GM18870 (cell line): ENCODE measurements at regions not wholly inside any gene's neighbourhood (a gene's known extent, or its start where the extent isn't known, plus 50 kb on each side); places are given as distances from the start of the nearest gene placed in this dataset.
"Not testable (repeated sequence)": the region's sequence is repeated elsewhere in the genome, so short reads cannot be mapped to it uniquely, and the experiment has no call there.

ENCODE experiments used
- ATAC-seq: cut with Tn5 transposase; IDR thresholded peaks from one replicate; pipeline ENCODE4 v1.9.1; 2021; ENCODE audit warnings: moderate library complexity; ENCODE audit not compliant: unreplicated experiment

- no peak for ATAC-seq
Measured at GRCh38 chr13:65532231-65532630, 1697.9 kb downstream of the PCDH9 start.

GRCh38 chr13:65530688-65531087 lies 1699.4 kb downstream of the PCDH9 start:
- no peak for ATAC-seq

- ATAC-seq, result no peak
Measured at GRCh38 chr13:65529541-65529940, 1700.6 kb downstream of the PCDH9 start.

- ATAC-seq, result no peak
Measured at GRCh38 chr13:65508745-65509144, 1721.4 kb downstream of the PCDH9 start.

GRCh38 chr13:65508338-65508737 lies 1721.8 kb downstream of the PCDH9 start:
- no peak for ATAC-seq

- ATAC-seq, result no peak
Measured at GRCh38 chr13:65505941-65506340, 1724.2 kb downstream of the PCDH9 start.

GRCh38 chr13:65504213-65504612 lies 1725.9 kb downstream of the PCDH9 start:
- no peak for ATAC-seq

GRCh38 chr13:65500481-65500880 lies 1729.7 kb downstream of the PCDH9 start:
- no peak for ATAC-seq

- no peak for ATAC-seq
Measured at GRCh38 chr13:65499256-65499655, 1730.9 kb downstream of the PCDH9 start.

- ATAC-seq, result no peak
Measured at GRCh38 chr13:65497265-65497664, 1732.9 kb downstream of the PCDH9 start.

GRCh38 chr13:65490725-65491124 lies 1739.4 kb downstream of the PCDH9 start:
- not testable (repeated sequence) for ATAC-seq

- ATAC-seq, result no peak
Measured at GRCh38 chr13:65488606-65489005, 1741.5 kb downstream of the PCDH9 start.

GRCh38 chr13:65479692-65480091 lies 1750.4 kb downstream of the PCDH9 start:
- no peak for ATAC-seq

- ATAC-seq, result no peak
Measured at GRCh38 chr13:65473196-65473595, 1756.9 kb downstream of the PCDH9 start.

GRCh38 chr13:65472336-65472735 lies 1757.8 kb downstream of the PCDH9 start:
- no peak for ATAC-seq

GRCh38 chr13:65470781-65471180 lies 1759.4 kb downstream of the PCDH9 start:
- no peak for ATAC-seq

GRCh38 chr13:65468628-65469027 lies 1761.5 kb downstream of the PCDH9 start:
- no peak for ATAC-seq

- ATAC-seq, result no peak
Measured at GRCh38 chr13:65461590-65461989, 1768.5 kb downstream of the PCDH9 start.

GRCh38 chr13:65460136-65460535 lies 1770.0 kb downstream of the PCDH9 start:
- ATAC-seq, result no peak

GRCh38 chr13:65456150-65456912 lies 1773.8 kb downstream of the PCDH9 start:
- no peak for ATAC-seq

GRCh38 chr13:65454403-65454802 lies 1775.7 kb downstream of the PCDH9 start:
- no peak for ATAC-seq

GRCh38 chr13:65453982-65454381 lies 1776.2 kb downstream of the PCDH9 start:
- no peak for ATAC-seq

- no peak for ATAC-seq
Measured at GRCh38 chr13:65445340-65445739, 1784.8 kb downstream of the PCDH9 start.
